SK-N-SH (cell line): ENCODE measurements at regions not wholly inside any gene's neighbourhood (a gene's known extent, or its start where the extent isn't known, plus 50 kb on each side); places are given as distances from the start of the nearest gene placed in this dataset.
A peak's percentile ranks its signal among the peaks of the same experiment; 100 is the strongest.

Source experiments
- CTCF ChIA-PET: fragments of 300-600, 350-600 bp; formaldehyde crosslinking; extraction: SDS; loops from one replicate; lab custom pipeline; 2021; lab: Yijun Ruan, JAX
- POLR2A ChIA-PET: fragments of 350-600 bp; sonication (Branson Sonifier 250); formaldehyde crosslinking; extraction: SDS; loops from one replicate; lab custom pipeline; 2020; ENCODE audit warnings: antibody characterized with exemption, inconsistent platforms; lab: Yijun Ruan, JAX
- DNase-seq: peaks from one replicate; pipeline ENCODE4 v3.0.0; 2012
- H2AFZ ChIP-seq: fragments of 200-600 bp; sonication (generic); 2 replicates; pipeline ENCODE4 v1.8.1; 2016; ENCODE audit warnings: antibody characterized with exemption, mild to moderate bottlenecking, low read depth
- H3F3A ChIP-seq: fragments of 200-600 bp; sonication (generic); replicated peaks from 2 replicates; pipeline ENCODE3; 2016; ENCODE audit warnings: antibody characterized with exemption, mild to moderate bottlenecking; ENCODE audit not compliant: insufficient read depth
- H3K27ac ChIP-seq, 2 experiments: fragments of 200-500 bp in 1 of 2; fragments of 200-600 bp in 1 of 2; sonication (Bioruptor generic) in 1 of 2; sonication (generic), shearing (Covaris generic) in 1 of 2; 2 replicates each; pipeline versions ENCODE4 v1.5.1 to v1.6.1; 2014 to 2016; ENCODE audit warnings: low read depth in 2 of 2, inconsistent platforms in 1 of 2, low read length in 1 of 2, mild to moderate bottlenecking in 1 of 2, mixed read lengths in 1 of 2
- H3K27me3 ChIP-seq: fragments of 200-600 bp; sonication (generic), shearing (Covaris generic); 2 replicates; pipeline ENCODE4 v1.6.1; 2016; ENCODE audit warnings: mixed run types; ENCODE audit not compliant: insufficient read depth
- H3K36me3 ChIP-seq, 2 experiments: fragments of 200-500 bp in 1 of 2; fragments of 200-600 bp in 1 of 2; sonication (Bioruptor generic) in 1 of 2; sonication (generic) in 1 of 2; replicated peaks in 1 of 2; 2 replicates each; pipeline versions ENCODE3 to v1.5.1; 2014 to 2016; ENCODE audit warnings: low read length in 1 of 2, mild to moderate bottlenecking in 1 of 2; ENCODE audit not compliant: insufficient read depth in 2 of 2, control insufficient read depth in 1 of 2
- H3K4me1 ChIP-seq, 2 experiments: fragments of 200-500 bp in 1 of 2; fragments of 200-600 bp in 1 of 2; sonication (Bioruptor generic) in 1 of 2; sonication (generic), shearing (Covaris generic) in 1 of 2; 2 replicates each; pipeline versions ENCODE4 v1.5.1 to v1.6.1; 2014 to 2016; ENCODE audit warnings: low read depth in 1 of 2, low read length in 1 of 2, mixed run types in 1 of 2; ENCODE audit not compliant: insufficient read depth in 2 of 2, control insufficient read depth in 1 of 2
- H3K4me2 ChIP-seq: fragments of 200-600 bp; sonication (generic), shearing (Covaris generic); 2 replicates; pipeline ENCODE4 v1.6.1; 2017; ENCODE audit warnings: mixed run types
- H3K4me3 ChIP-seq, 2 experiments: fragments of 200-500 bp in 1 of 2; fragments of 200-600 bp in 1 of 2; sonication (Bioruptor generic) in 1 of 2; sonication (generic), shearing (Covaris generic) in 1 of 2; 2 replicates each; pipeline versions ENCODE4 v1.5.1 to v1.8.1; 2014 to 2016; ENCODE audit warnings: low read depth in 2 of 2, inconsistent platforms in 1 of 2, low read length in 1 of 2, mild to moderate bottlenecking in 1 of 2, mixed read lengths in 1 of 2, moderate library complexity in 1 of 2
- H3K79me2 ChIP-seq: fragments of 200-600 bp; sonication (generic); 2 replicates; pipeline ENCODE4 v1.8.1; 2017; ENCODE audit warnings: mild to moderate bottlenecking; ENCODE audit not compliant: insufficient read depth
- H3K9ac ChIP-seq: fragments of 200-600 bp; sonication (generic); 2 replicates; pipeline ENCODE4 v1.6.1; 2017; ENCODE audit warnings: mixed run types
- H3K9me2 ChIP-seq: fragments of 200-600 bp; sonication (generic); 2 replicates; pipeline ENCODE4 v1.6.1; 2017; ENCODE audit warnings: mixed run types
- H3K9me3 ChIP-seq: fragments of 200-600 bp; sonication (generic); 2 replicates; pipeline ENCODE4 v1.6.1; 2017; ENCODE audit warnings: mixed run types, mild to moderate bottlenecking, moderate library complexity
- H4K20me1 ChIP-seq: fragments of 200-600 bp; sonication (generic); 2 replicates; pipeline ENCODE4 v1.6.1; 2017; ENCODE audit warnings: mild to moderate bottlenecking, mixed run types; ENCODE audit not compliant: insufficient read depth
- CHD2 ChIP-seq: fragments of 150-350 bp; IDR thresholded peaks from 2 replicates; pipeline ENCODE4 v1.6.1; 2018; ENCODE audit warnings: low read length; ENCODE audit not compliant: partially characterized antibody
- ELF1 ChIP-seq: IDR thresholded peaks from 2 replicates; pipeline ENCODE4 v1.4.0; 2012
- GABPA ChIP-seq: IDR thresholded peaks from 2 replicates; pipeline ENCODE4 v1.4.0; 2012; ENCODE audit warnings: low read depth, mild to moderate bottlenecking
- GATA2 ChIP-seq: sonication (generic); formaldehyde crosslinking; IDR thresholded peaks from 2 replicates; pipeline ENCODE4 v1.5.0; 2020; ENCODE audit warnings: mild to moderate bottlenecking, missing genetic modification reagents
- MXI1 ChIP-seq: IDR thresholded peaks from 2 replicates; pipeline ENCODE4 v1.6.1; 2012; ENCODE audit warnings: mild to moderate bottlenecking, low read depth, low read length, improper control_type of control experiment
- NFIC ChIP-seq: IDR thresholded peaks from 2 replicates; pipeline ENCODE4 v1.4.0; 2012; ENCODE audit warnings: borderline replicate concordance
- NRF1 ChIP-seq: IDR thresholded peaks from 2 replicates; pipeline ENCODE4 v1.6.1; 2012; ENCODE audit warnings: low read depth, mild to moderate bottlenecking, low read length
- POLR2AphosphoS5 ChIP-seq: IDR thresholded peaks from 2 replicates; pipeline ENCODE4 v1.6.1; 2012; ENCODE audit warnings: low read depth, low read length
- RFX5 ChIP-seq: IDR thresholded peaks from 2 replicates; pipeline ENCODE4 v1.6.1; 2012; ENCODE audit warnings: mild to moderate bottlenecking, improper control_type of control experiment, low read length
- SIN3A ChIP-seq: IDR thresholded peaks from 2 replicates; pipeline ENCODE4 v1.6.1; 2012; ENCODE audit warnings: low read depth, mild to moderate bottlenecking, low read length, moderate library complexity, borderline replicate concordance
- SMC3 ChIP-seq: IDR thresholded peaks from 2 replicates; pipeline ENCODE4 v1.6.1; 2012; ENCODE audit warnings: low read depth, low read length, improper control_type of control experiment
- TAF1 ChIP-seq: IDR thresholded peaks from 2 replicates; pipeline ENCODE4 v1.6.1; 2012; ENCODE audit warnings: low read depth, mild to moderate bottlenecking, low read length, moderate library complexity, borderline replicate concordance
- TCF12 ChIP-seq: IDR thresholded peaks from 2 replicates; pipeline ENCODE4 v1.4.0; 2012
- TEAD4 ChIP-seq: IDR thresholded peaks from 2 replicates; pipeline ENCODE4 v1.4.0; 2012; ENCODE audit warnings: mild to moderate bottlenecking, borderline replicate concordance; ENCODE audit not compliant: insufficient read depth
- WGBS: methylation state at CpG from one replicate; pipeline ENCODE4 v1.1.6; 2017; ENCODE audit warnings: low lambda C conversion rate; 5-methylcytosine and 5-hydroxymethylcytosine counted together
- TF ChIP-seq, protein P1 (sequence below): IDR thresholded peaks from 2 replicates; pipeline ENCODE4 v1.6.1; 2012; ENCODE audit warnings: mild to moderate bottlenecking, low read depth, low read length, moderate library complexity
- TF ChIP-seq, protein P2 (sequence below): fragments of 150-350 bp; IDR thresholded peaks from 2 replicates; pipeline ENCODE4 v1.6.1; 2016; ENCODE audit warnings: mild to moderate bottlenecking, low read depth, low read length
- TF ChIP-seq, protein P3 (sequence below): IDR thresholded peaks from 2 replicates; pipeline ENCODE4 v1.4.0; 2012; ENCODE audit warnings: low read depth, borderline replicate concordance
- TF ChIP-seq, protein P4 (sequence below): fragments of 200-600 bp; sonication (generic); IDR thresholded peaks from 2 replicates; pipeline ENCODE4 v1.6.1; 2017; ENCODE audit warnings: antibody characterized with exemption, mild to moderate bottlenecking, moderate library complexity
- TF ChIP-seq, protein P5 (sequence below): fragments of 150-350 bp; IDR thresholded peaks from 2 replicates; pipeline ENCODE4 v1.6.1; 2017; ENCODE audit warnings: antibody characterized with exemption, low read length, low read depth, borderline replicate concordance
- TF ChIP-seq, protein P6 (sequence below): IDR thresholded peaks from 2 replicates; pipeline ENCODE4 v1.4.0; 2012; ENCODE audit warnings: low read depth

DNA sequence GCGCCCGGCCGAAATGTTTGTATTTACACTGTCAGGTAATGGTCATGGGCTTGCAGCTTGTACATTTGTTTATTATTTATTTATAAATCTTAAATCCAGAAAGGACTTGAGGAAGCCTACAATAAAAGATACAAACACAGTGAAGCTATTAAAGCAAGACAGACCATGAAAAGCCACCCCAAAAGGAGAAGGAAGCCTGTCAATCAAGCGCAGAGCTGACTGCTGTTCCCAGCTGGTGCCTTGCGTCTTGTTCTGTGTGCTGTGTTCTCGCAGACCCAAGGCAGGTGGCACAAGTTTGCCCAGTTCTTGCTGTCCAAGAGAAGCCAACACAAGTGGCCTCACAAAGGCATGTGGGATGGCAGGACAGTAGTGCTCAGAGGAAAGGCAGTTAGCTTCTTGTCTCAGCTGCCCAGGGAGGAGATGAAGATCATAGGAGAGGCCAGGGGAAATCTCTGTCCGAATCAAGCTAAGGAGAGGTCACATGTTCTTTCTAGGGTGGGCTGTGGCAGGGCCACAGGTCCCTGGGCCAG is 73.2 kb downstream of the SLC25A47 start:
- no peaks in the 10 kb centered on the region for H3K9me2 ChIP-seq
- POLR2A ChIA-PET = interaction anchor here (0.5 to 1.1 kb wide), 2 partner anchors 21 to 171 kb away, joined by 4 read pairs; no protein-coding TSS in a partner anchor
- H3F3A ChIP-seq = no peaks in the 10 kb centered on the region
- peaks cover 17 to 77% of the 10 kb centered on the region in 2 experiments; a peak in 3 of 4 replicates for H3K4me1 ChIP-seq
- TF ChIP-seq TCF12 (no peak), ELF1 (no peak), TAF1 (no peak), TEAD4 (no peak), POLR2AphosphoS5 (no peak), GABPA (no peak), CHD2 (no peak), SMC3 (no peak), MXI1 (no peak), RFX5 (no peak), GATA2 (CRISPR knock-in tag) (no peak), SIN3A (no peak), NRF1 (no peak), NFIC (no peak)
- TF ChIP-seq, protein P1, sequence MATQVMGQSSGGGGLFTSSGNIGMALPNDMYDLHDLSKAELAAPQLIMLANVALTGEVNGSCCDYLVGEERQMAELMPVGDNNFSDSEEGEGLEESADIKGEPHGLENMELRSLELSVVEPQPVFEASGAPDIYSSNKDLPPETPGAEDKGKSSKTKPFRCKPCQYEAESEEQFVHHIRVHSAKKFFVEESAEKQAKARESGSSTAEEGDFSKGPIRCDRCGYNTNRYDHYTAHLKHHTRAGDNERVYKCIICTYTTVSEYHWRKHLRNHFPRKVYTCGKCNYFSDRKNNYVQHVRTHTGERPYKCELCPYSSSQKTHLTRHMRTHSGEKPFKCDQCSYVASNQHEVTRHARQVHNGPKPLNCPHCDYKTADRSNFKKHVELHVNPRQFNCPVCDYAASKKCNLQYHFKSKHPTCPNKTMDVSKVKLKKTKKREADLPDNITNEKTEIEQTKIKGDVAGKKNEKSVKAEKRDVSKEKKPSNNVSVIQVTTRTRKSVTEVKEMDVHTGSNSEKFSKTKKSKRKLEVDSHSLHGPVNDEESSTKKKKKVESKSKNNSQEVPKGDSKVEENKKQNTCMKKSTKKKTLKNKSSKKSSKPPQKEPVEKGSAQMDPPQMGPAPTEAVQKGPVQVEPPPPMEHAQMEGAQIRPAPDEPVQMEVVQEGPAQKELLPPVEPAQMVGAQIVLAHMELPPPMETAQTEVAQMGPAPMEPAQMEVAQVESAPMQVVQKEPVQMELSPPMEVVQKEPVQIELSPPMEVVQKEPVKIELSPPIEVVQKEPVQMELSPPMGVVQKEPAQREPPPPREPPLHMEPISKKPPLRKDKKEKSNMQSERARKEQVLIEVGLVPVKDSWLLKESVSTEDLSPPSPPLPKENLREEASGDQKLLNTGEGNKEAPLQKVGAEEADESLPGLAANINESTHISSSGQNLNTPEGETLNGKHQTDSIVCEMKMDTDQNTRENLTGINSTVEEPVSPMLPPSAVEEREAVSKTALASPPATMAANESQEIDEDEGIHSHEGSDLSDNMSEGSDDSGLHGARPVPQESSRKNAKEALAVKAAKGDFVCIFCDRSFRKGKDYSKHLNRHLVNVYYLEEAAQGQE = no peak
- TF ChIP-seq, protein P2, sequence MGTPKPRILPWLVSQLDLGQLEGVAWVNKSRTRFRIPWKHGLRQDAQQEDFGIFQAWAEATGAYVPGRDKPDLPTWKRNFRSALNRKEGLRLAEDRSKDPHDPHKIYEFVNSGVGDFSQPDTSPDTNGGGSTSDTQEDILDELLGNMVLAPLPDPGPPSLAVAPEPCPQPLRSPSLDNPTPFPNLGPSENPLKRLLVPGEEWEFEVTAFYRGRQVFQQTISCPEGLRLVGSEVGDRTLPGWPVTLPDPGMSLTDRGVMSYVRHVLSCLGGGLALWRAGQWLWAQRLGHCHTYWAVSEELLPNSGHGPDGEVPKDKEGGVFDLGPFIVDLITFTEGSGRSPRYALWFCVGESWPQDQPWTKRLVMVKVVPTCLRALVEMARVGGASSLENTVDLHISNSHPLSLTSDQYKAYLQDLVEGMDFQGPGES = no peak
- TF ChIP-seq, protein P3, sequence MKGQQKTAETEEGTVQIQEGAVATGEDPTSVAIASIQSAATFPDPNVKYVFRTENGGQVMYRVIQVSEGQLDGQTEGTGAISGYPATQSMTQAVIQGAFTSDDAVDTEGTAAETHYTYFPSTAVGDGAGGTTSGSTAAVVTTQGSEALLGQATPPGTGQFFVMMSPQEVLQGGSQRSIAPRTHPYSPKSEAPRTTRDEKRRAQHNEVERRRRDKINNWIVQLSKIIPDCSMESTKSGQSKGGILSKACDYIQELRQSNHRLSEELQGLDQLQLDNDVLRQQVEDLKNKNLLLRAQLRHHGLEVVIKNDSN = no peak
- TF ChIP-seq, protein P4, sequence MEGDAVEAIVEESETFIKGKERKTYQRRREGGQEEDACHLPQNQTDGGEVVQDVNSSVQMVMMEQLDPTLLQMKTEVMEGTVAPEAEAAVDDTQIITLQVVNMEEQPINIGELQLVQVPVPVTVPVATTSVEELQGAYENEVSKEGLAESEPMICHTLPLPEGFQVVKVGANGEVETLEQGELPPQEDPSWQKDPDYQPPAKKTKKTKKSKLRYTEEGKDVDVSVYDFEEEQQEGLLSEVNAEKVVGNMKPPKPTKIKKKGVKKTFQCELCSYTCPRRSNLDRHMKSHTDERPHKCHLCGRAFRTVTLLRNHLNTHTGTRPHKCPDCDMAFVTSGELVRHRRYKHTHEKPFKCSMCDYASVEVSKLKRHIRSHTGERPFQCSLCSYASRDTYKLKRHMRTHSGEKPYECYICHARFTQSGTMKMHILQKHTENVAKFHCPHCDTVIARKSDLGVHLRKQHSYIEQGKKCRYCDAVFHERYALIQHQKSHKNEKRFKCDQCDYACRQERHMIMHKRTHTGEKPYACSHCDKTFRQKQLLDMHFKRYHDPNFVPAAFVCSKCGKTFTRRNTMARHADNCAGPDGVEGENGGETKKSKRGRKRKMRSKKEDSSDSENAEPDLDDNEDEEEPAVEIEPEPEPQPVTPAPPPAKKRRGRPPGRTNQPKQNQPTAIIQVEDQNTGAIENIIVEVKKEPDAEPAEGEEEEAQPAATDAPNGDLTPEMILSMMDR = no peak
- TF ChIP-seq, protein P5, sequence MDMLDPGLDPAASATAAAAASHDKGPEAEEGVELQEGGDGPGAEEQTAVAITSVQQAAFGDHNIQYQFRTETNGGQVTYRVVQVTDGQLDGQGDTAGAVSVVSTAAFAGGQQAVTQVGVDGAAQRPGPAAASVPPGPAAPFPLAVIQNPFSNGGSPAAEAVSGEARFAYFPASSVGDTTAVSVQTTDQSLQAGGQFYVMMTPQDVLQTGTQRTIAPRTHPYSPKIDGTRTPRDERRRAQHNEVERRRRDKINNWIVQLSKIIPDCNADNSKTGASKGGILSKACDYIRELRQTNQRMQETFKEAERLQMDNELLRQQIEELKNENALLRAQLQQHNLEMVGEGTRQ = no peak
- TF ChIP-seq, protein P6, sequence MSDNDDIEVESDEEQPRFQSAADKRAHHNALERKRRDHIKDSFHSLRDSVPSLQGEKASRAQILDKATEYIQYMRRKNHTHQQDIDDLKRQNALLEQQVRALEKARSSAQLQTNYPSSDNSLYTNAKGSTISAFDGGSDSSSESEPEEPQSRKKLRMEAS = no peak
- no peak overlapping the region for H3K4me3 ChIP-seq
- WGBS = 98% methylated on average over 7 of the region's 7 CpGs
- CTCF ChIA-PET = interaction anchor here (1.3 to 15.3 kb wide), 6 partner anchors 12 to 1233 kb away, joined by 3 to 310 read pairs (median 4); no protein-coding TSS in a partner anchor
- no peaks in the 10 kb centered on the region for H3K9me3 ChIP-seq
- no peak overlapping the region for H3K9ac ChIP-seq
- H4K20me1 ChIP-seq = no peaks in the 10 kb centered on the region
- no peak overlapping the region for H3K4me2 ChIP-seq
- peak overlapping the region in 1 of 2 experiments; percentile 78; a peak in 2 of 4 replicates for H3K27ac ChIP-seq
- no peaks in the 10 kb centered on the region for H3K27me3 ChIP-seq
- no peak for DNase-seq
- H2AFZ ChIP-seq = no peak overlapping the region
- H3K36me3 ChIP-seq = no peaks in the 10 kb centered on the region
- peaks cover 2% of the 10 kb centered on the region; the same call in 1 of the 2 replicates for H3K79me2 ChIP-seq
